ENCODE measurements at regions not wholly inside any gene's neighbourhood (a gene's known extent, or its start where the extent isn't known, plus 50 kb on each side); places are given as distances from the start of the nearest gene placed in this dataset.

DNA sequence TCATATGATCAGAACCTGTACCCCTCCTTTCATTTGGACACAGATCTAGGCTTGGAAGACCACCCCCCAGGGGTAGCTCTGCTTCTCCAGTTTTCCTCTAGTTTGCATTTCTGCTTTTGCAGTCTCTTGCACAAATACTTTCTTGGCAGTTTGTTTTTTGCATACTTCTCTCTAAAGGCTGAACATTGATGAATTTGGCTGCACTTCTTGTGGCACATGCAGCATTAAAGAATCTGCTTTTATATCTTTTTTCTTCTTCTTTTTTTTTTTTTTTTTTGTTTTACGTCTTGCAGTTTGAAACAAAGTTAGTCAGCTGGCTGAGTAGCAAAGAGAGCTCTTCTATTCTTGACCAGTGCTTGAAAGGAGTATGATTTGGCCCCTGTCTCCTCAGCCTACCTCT is 273.0 kb downstream of the GLUD2 start:
- POLR2A ChIA-PET: interaction anchor here (0.7 to 0.8 kb wide), 2 partner anchors 77 to 796 kb away, joined by 4 to 10 read pairs; no protein-coding TSS in a partner anchor
- Histone ChIP-seq H2AFZ (ENCODE audit: control insufficient read depth, low read depth, low read length) (no peak overlapping the region), H3K27ac (ENCODE audit: control insufficient read depth, insufficient read depth) (no peak overlapping the region), H3K79me2 (ENCODE audit: control insufficient read depth, insufficient read depth, low read length) (no peaks in the 10 kb centered on the region), H3K27me3 (replicated peaks in 1 of 2; ENCODE audit: control insufficient read depth in 2 of 2, insufficient read depth in 2 of 2, low read length in 1 of 2) (no peaks in the 10 kb centered on the region), H3K4me3 (no peak overlapping the region), H3K4me1 (ENCODE audit: control insufficient read depth, insufficient read depth, low read length) (no peaks in the 10 kb centered on the region), H3K4me2 (ENCODE audit: control insufficient read depth, insufficient read depth) (no peak overlapping the region), H3K9me3 (replicated peaks; ENCODE audit: control insufficient read depth, insufficient read depth, low read length) (no peaks in the 10 kb centered on the region), H4K20me1 (ENCODE audit: control insufficient read depth, insufficient read depth) (no peaks in the 10 kb centered on the region), H3K36me3 (ENCODE audit: control insufficient read depth in 2 of 2, insufficient read depth in 2 of 2, low read length in 1 of 2) (no peaks in the 10 kb centered on the region), H3K9ac (ENCODE audit: control insufficient read depth, insufficient read depth, low read length) (no peak overlapping the region)
- no peak for FAIRE-seq
- TF ChIP-seq MTA3 (IDR thresholded peaks at IDR 0.05; ENCODE audit: borderline replicate concordance, low read length) (no peak), LARP7 (IDR thresholded peaks at IDR 0.05) (no peak), TCF12 (IDR thresholded peaks at IDR 0.05; ENCODE audit: low read depth, low read length) (no peak), HDAC6 (IDR thresholded peaks at IDR 0.05; ENCODE audit: unreplicated experiment) (no peak), MTA2 (IDR thresholded peaks at IDR 0.05; ENCODE audit: low read depth) (no peak), ZNF217 (IDR thresholded peaks at IDR 0.05) (no peak), SP1 (IDR thresholded peaks at IDR 0.05; ENCODE audit: low read depth, low read length) (no peak), BRCA1 (IDR thresholded peaks at IDR 0.05; ENCODE audit: low read depth, low read length) (no peak), RFX5 (IDR thresholded peaks at IDR 0.05; ENCODE audit: low read depth, low read length) (no peak), DPF2 (IDR thresholded peaks at IDR 0.05) (no peak)
- TF ChIP-seq, protein P1, sequence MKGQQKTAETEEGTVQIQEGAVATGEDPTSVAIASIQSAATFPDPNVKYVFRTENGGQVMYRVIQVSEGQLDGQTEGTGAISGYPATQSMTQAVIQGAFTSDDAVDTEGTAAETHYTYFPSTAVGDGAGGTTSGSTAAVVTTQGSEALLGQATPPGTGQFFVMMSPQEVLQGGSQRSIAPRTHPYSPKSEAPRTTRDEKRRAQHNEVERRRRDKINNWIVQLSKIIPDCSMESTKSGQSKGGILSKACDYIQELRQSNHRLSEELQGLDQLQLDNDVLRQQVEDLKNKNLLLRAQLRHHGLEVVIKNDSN (IDR thresholded peaks at IDR 0.05; ENCODE audit: borderline replicate concordance, extremely low read length, insufficient read depth, low read depth, low read length): no peak
- TF ChIP-seq, protein P2, sequence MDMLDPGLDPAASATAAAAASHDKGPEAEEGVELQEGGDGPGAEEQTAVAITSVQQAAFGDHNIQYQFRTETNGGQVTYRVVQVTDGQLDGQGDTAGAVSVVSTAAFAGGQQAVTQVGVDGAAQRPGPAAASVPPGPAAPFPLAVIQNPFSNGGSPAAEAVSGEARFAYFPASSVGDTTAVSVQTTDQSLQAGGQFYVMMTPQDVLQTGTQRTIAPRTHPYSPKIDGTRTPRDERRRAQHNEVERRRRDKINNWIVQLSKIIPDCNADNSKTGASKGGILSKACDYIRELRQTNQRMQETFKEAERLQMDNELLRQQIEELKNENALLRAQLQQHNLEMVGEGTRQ (IDR thresholded peaks at IDR 0.05; ENCODE audit: borderline replicate concordance, low read depth, low read length): no peak
- TF ChIP-seq, protein P3, sequence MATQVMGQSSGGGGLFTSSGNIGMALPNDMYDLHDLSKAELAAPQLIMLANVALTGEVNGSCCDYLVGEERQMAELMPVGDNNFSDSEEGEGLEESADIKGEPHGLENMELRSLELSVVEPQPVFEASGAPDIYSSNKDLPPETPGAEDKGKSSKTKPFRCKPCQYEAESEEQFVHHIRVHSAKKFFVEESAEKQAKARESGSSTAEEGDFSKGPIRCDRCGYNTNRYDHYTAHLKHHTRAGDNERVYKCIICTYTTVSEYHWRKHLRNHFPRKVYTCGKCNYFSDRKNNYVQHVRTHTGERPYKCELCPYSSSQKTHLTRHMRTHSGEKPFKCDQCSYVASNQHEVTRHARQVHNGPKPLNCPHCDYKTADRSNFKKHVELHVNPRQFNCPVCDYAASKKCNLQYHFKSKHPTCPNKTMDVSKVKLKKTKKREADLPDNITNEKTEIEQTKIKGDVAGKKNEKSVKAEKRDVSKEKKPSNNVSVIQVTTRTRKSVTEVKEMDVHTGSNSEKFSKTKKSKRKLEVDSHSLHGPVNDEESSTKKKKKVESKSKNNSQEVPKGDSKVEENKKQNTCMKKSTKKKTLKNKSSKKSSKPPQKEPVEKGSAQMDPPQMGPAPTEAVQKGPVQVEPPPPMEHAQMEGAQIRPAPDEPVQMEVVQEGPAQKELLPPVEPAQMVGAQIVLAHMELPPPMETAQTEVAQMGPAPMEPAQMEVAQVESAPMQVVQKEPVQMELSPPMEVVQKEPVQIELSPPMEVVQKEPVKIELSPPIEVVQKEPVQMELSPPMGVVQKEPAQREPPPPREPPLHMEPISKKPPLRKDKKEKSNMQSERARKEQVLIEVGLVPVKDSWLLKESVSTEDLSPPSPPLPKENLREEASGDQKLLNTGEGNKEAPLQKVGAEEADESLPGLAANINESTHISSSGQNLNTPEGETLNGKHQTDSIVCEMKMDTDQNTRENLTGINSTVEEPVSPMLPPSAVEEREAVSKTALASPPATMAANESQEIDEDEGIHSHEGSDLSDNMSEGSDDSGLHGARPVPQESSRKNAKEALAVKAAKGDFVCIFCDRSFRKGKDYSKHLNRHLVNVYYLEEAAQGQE (IDR thresholded peaks at IDR 0.05; ENCODE audit: low read depth, low read length): no peak
- no TSS peak for BruUV-seq (replicated peaks)
- in situ Hi-C loops (cut with MboI) (no loop called here), intact Hi-C loops (cut with micrococcal nuclease; ENCODE audit: unreplicated experiment) (loop anchor here (5.0 kb wide), 1 partner anchor 257 kb away; no protein-coding TSS in a partner anchor)
- ATAC-seq: no peak
- no peak for DNase-seq (ENCODE audit: low read depth, low spot score)
- SMC1A ChIA-PET (ENCODE audit: uncharacterized antibody, unreplicated experiment): no interaction called here
- RAD21 ChIA-PET (ENCODE audit: unreplicated experiment): interaction anchor here (1.1 kb wide), 1 partner anchor 9 kb away, joined by 5 read pairs; no protein-coding TSS in a partner anchor
- no CpG with 5 or more reads among the region's 1 CpG for WGBS (ENCODE audit: insufficient coverage, insufficient replicate concordance, low lambda C conversion rate, missing lambda C conversion rate)
- CTCF ChIA-PET: interaction anchor here (0.6 to 5.0 kb wide), 3 partner anchors 10 to 207 kb away, joined by 3 to 31 read pairs (median 4); no protein-coding TSS in a partner anchor

All from GM12878 (cell line).